HEK293 (cell line): ENCODE measurements at regions not wholly inside any gene's neighbourhood (a gene's known extent, or its start where the extent isn't known, plus 50 kb on each side); places are given as distances from the start of the nearest gene placed in this dataset.

ENCODE experiments used
- CTCF ChIA-PET: fragments of 350-600 bp; formaldehyde crosslinking; extraction: SDS; loops from one replicate; lab custom pipeline; 2021; ENCODE audit warnings: antibody characterized with exemption; lab: Yijun Ruan, JAX
- POLR2A ChIA-PET: fragments of 300-600 bp; formaldehyde crosslinking; extraction: SDS; loops from one replicate; lab custom pipeline; 2020; ENCODE audit warnings: antibody characterized with exemption, inconsistent platforms; lab: Yijun Ruan, JAX
- H3K27ac ChIP-seq: fragments of 200-500 bp; sonication (Bioruptor generic); 2 replicates; pipeline ENCODE4 v1.5.1; 2014; ENCODE audit warnings: low read depth, low read length, control low read depth, inconsistent platforms; ENCODE audit errors: extremely low read depth
- H3K36me3 ChIP-seq, 2 experiments: fragments of 200-500 bp in 1 of 2; sonication (Bioruptor generic) in 1 of 2; 1 replicate in 1 of 2; 2 replicates in 1 of 2; pipeline ENCODE4 v1.5.1; 2014 to 2017; ENCODE audit warnings: inconsistent platforms in 2 of 2, low read length in 2 of 2; ENCODE audit not compliant: control insufficient read depth in 2 of 2, insufficient read depth in 1 of 2
- H3K4me1 ChIP-seq: fragments of 200-500 bp; sonication (Bioruptor generic); 2 replicates; pipeline ENCODE4 v1.5.1; 2014; ENCODE audit warnings: mild to moderate bottlenecking, low read length, inconsistent platforms; ENCODE audit not compliant: control insufficient read depth, insufficient read depth
- H3K4me3 ChIP-seq: 2 replicates; pipeline ENCODE4 v1.5.1; 2011; ENCODE audit warnings: low read depth, mild to moderate bottlenecking, control low read depth, low read length, moderate library complexity
- H3K9me3 ChIP-seq: fragments of 200-500 bp; sonication (Bioruptor generic); 2 replicates; pipeline ENCODE4 v1.5.1; 2014; ENCODE audit warnings: low read depth, low read length, inconsistent platforms; ENCODE audit not compliant: control insufficient read depth, insufficient read depth
- MEIS1 ChIP-seq: sonication (generic); formaldehyde crosslinking; IDR thresholded peaks from 2 replicates; pipeline ENCODE4 v1.8.1; 2022; ENCODE audit warnings: missing genetic modification reagents, mild to moderate bottlenecking, borderline replicate concordance
- ZSCAN23 ChIP-seq: fragments of 450-650 bp; formaldehyde crosslinking; IDR thresholded peaks from 2 replicates; pipeline ENCODE4 v1.5.1; 2016; ENCODE audit warnings: missing biosample characterization, missing genetic modification characterization
- TF ChIP-seq, protein P1 (sequence below): fragments of 450-650 bp; formaldehyde crosslinking; IDR thresholded peaks from 2 replicates; pipeline ENCODE4 v1.5.1; 2016; ENCODE audit warnings: missing biosample characterization, missing genetic modification characterization
- TF ChIP-seq, protein P2 (sequence below): fragments of 450-650 bp; formaldehyde crosslinking; IDR thresholded peaks from 2 replicates; pipeline ENCODE4 v1.5.0; 2017; ENCODE audit warnings: missing biosample characterization, missing genetic modification characterization, borderline replicate concordance
- TF ChIP-seq, protein P3 (sequence below): fragments of 450-650 bp; formaldehyde crosslinking; IDR thresholded peaks from 2 replicates; pipeline ENCODE4 v1.5.1; 2016; ENCODE audit warnings: missing biosample characterization, missing genetic modification characterization
- TF ChIP-seq, protein P4 (sequence below): fragments of 450-650 bp; formaldehyde crosslinking; conservative IDR thresholded peaks from 2 replicates; pipeline ENCODE4 v1.5.1; 2016; ENCODE audit warnings: low read depth, missing biosample characterization, missing genetic modification characterization
- TF ChIP-seq, protein P5 (sequence below): fragments of 450-650 bp; formaldehyde crosslinking; IDR thresholded peaks from 2 replicates; pipeline ENCODE4 v1.5.1; 2016; ENCODE audit warnings: missing biosample characterization, missing genetic modification characterization
- TF ChIP-seq, protein P6 (sequence below): fragments of 450-650 bp; formaldehyde crosslinking; IDR thresholded peaks from 2 replicates; pipeline ENCODE4 v1.5.1; 2016; ENCODE audit warnings: missing biosample characterization, missing genetic modification characterization, borderline replicate concordance
- TF ChIP-seq, protein P7 (sequence below): fragments of 450-650 bp; IDR thresholded peaks from 2 replicates; pipeline ENCODE4 v1.5.1; 2018; ENCODE audit warnings: missing biosample characterization, mild to moderate bottlenecking, missing genetic modification characterization
- TF ChIP-seq, protein P8 (sequence below): fragments of 450-650 bp; formaldehyde crosslinking; IDR thresholded peaks from 2 replicates; pipeline ENCODE4 v1.5.1; 2017; ENCODE audit warnings: missing biosample characterization, missing genetic modification characterization
- TF ChIP-seq, protein P9 (sequence below): fragments of 450-650 bp; formaldehyde crosslinking; IDR thresholded peaks from 2 replicates; pipeline ENCODE4 v1.5.1; 2017; ENCODE audit warnings: missing biosample characterization, mild to moderate bottlenecking, missing genetic modification characterization, moderate library complexity

DNA sequence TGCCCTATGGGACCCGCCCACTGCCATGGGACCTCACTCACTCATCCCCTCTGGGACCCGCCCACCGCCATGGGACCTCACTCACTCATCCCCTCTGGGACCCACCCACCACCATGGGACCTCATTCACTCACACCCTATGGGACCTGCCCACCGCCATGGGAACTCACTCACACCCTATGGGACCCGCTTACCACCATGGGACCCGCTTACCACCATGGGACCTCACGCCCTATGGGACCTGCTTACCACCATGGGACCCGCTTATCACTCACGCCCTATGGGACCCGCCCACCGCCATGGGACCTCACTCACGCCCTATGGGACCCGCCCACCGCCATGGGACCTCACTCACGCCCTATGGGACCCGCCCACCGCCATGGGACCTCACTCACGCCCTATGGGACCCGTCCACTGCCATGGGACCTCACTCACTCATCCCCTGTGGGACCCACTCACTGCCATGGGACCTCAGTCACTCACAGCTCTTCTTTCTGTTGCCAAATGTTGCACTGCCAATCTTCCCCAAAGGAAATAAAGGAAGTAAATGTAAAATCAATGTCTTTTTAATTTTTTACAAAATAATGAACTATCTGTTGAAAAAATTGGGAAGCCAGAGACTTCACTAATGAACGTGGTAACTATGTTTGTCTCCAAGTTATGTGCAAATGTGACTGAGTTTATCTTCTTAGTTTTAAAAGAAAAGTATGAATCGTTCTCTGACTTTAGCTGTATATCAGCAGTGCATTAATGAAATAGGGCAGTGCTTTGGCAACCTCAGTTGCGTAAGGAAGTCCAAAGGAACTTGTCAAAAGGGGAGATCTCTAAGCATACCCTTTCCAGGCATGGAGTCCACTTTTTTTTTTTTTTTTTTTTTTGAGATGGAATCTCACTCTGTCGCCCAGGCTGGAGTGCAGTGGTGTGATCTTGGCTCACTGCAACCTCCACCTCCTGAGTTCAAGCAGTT is 101.5 kb upstream of the MGAT5 start (continued):
- TF ChIP-seq, protein P1, sequence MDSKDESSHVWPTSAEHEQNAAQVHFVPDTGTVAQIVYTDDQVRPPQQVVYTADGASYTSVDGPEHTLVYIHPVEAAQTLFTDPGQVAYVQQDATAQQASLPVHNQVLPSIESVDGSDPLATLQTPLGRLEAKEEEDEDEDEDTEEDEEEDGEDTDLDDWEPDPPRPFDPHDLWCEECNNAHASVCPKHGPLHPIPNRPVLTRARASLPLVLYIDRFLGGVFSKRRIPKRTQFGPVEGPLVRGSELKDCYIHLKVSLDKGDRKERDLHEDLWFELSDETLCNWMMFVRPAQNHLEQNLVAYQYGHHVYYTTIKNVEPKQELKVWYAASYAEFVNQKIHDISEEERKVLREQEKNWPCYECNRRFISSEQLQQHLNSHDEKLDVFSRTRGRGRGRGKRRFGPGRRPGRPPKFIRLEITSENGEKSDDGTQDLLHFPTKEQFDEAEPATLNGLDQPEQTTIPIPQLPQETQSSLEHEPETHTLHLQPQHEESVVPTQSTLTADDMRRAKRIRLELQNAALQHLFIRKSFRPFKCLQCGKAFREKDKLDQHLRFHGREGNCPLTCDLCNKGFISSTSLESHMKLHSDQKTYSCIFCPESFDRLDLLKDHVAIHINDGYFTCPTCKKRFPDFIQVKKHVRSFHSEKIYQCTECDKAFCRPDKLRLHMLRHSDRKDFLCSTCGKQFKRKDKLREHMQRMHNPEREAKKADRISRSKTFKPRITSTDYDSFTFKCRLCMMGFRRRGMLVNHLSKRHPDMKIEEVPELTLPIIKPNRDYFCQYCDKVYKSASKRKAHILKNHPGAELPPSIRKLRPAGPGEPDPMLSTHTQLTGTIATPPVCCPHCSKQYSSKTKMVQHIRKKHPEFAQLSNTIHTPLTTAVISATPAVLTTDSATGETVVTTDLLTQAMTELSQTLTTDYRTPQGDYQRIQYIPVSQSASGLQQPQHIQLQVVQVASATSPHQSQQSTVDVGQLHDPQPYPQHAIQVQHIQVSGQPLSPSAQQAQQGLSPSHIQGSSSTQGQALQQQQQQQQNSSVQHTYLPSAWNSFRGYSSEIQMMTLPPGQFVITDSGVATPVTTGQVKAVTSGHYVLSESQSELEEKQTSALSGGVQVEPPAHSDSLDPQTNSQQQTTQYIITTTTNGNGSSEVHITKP (tag by site-specific recombination), result no peak
- TF ChIP-seq, protein P2, sequence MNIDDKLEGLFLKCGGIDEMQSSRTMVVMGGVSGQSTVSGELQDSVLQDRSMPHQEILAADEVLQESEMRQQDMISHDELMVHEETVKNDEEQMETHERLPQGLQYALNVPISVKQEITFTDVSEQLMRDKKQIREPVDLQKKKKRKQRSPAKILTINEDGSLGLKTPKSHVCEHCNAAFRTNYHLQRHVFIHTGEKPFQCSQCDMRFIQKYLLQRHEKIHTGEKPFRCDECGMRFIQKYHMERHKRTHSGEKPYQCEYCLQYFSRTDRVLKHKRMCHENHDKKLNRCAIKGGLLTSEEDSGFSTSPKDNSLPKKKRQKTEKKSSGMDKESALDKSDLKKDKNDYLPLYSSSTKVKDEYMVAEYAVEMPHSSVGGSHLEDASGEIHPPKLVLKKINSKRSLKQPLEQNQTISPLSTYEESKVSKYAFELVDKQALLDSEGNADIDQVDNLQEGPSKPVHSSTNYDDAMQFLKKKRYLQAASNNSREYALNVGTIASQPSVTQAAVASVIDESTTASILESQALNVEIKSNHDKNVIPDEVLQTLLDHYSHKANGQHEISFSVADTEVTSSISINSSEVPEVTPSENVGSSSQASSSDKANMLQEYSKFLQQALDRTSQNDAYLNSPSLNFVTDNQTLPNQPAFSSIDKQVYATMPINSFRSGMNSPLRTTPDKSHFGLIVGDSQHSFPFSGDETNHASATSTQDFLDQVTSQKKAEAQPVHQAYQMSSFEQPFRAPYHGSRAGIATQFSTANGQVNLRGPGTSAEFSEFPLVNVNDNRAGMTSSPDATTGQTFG (tag by site-specific recombination), result no peak
- no peak for TF ChIP-seq ZSCAN23
- TF ChIP-seq, protein P3, sequence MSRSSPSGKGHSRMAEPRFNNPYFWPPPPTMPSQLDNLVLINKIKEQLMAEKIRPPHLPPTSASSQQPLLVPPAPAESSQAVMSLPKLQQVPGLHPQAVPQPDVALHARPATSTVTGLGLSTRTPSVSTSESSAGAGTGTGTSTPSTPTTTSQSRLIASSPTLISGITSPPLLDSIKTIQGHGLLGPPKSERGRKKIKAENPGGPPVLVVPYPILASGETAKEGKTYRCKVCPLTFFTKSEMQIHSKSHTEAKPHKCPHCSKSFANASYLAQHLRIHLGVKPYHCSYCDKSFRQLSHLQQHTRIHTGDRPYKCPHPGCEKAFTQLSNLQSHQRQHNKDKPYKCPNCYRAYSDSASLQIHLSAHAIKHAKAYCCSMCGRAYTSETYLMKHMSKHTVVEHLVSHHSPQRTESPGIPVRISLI (tag by site-specific recombination), result no peak
- TF ChIP-seq, protein P4, sequence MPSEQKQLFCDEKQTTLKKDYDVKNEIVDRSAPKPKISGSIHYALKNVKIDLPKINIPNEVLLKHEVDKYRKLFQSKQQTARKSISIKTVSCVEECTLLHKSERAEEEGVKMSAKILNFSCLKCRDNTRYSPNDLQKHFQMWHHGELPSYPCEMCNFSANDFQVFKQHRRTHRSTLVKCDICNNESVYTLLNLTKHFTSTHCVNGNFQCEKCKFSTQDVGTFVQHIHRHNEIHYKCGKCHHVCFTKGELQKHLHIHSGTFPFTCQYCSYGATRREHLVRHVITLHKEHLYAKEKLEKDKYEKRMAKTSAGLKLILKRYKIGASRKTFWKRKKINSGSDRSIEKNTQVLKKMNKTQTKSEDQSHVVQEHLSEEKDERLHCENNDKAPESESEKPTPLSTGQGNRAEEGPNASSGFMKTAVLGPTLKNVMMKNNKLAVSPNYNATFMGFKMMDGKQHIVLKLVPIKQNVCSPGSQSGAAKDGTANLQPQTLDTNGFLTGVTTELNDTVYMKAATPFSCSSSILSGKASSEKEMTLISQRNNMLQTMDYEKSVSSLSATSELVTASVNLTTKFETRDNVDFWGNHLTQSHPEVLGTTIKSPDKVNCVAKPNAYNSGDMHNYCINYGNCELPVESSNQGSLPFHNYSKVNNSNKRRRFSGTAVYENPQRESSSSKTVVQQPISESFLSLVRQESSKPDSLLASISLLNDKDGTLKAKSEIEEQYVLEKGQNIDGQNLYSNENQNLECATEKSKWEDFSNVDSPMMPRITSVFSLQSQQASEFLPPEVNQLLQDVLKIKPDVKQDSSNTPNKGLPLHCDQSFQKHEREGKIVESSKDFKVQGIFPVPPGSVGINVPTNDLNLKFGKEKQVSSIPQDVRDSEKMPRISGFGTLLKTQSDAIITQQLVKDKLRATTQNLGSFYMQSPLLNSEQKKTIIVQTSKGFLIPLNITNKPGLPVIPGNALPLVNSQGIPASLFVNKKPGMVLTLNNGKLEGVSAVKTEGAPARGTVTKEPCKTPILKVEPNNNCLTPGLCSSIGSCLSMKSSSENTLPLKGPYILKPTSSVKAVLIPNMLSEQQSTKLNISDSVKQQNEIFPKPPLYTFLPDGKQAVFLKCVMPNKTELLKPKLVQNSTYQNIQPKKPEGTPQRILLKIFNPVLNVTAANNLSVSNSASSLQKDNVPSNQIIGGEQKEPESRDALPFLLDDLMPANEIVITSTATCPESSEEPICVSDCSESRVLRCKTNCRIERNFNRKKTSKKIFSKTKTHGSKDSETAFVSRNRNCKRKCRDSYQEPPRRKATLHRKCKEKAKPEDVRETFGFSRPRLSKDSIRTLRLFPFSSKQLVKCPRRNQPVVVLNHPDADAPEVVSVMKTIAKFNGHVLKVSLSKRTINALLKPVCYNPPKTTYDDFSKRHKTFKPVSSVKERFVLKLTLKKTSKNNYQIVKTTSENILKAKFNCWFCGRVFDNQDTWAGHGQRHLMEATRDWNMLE (tag by site-specific recombination), result no peak

DNA sequence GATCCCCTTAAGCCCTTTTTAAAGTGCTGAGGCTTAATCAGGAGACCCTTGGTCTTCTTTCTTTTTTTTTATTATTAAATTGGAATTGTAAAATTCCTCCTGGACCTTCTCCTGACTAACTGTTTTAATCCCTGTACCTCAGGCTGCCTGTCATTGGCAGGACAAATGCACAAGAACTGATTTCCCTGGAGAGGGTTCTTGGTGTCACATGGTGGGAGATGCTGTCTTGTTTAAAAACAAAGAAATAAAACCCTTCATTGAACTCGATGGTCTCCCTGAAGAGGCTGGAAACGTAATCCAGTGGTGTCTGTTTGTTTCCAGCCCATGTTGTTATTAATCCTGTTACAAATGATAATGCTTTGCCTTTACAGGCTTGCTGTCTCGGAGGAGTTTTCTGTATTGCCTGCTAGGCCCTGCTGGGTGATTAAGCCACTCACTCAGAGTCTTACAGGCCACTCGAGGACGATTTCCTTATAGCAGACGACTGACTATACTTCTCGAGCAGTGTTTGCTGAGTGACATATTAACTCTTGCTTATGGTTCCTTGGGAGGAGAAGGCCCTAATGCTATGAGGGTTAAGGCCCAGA is 100.5 kb upstream of the MGAT5 start:
- Histone ChIP-seq H3K9me3 (no peaks in the 10 kb centered on the region), H3K4me3 (no peak overlapping the region), H3K4me1 (no peaks in the 10 kb centered on the region), H3K36me3 (peaks cover 0 to 7% of the 10 kb centered on the region in 2 experiments; a peak in 1 of 3 replicates), H3K27ac (no peak overlapping the region)
- ChIA-PET CTCF (no interaction called here), POLR2A (no interaction called here)
- TF ChIP-seq, protein P5, sequence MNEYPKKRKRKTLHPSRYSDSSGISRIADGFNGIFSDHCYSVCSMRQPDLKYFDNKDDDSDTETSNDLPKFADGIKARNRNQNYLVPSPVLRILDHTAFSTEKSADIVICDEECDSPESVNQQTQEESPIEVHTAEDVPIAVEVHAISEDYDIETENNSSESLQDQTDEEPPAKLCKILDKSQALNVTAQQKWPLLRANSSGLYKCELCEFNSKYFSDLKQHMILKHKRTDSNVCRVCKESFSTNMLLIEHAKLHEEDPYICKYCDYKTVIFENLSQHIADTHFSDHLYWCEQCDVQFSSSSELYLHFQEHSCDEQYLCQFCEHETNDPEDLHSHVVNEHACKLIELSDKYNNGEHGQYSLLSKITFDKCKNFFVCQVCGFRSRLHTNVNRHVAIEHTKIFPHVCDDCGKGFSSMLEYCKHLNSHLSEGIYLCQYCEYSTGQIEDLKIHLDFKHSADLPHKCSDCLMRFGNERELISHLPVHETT (tag by site-specific recombination), result no peak
- TF ChIP-seq MEIS1 (CRISPR knock-in tag), result no peak
- TF ChIP-seq, protein P6, sequence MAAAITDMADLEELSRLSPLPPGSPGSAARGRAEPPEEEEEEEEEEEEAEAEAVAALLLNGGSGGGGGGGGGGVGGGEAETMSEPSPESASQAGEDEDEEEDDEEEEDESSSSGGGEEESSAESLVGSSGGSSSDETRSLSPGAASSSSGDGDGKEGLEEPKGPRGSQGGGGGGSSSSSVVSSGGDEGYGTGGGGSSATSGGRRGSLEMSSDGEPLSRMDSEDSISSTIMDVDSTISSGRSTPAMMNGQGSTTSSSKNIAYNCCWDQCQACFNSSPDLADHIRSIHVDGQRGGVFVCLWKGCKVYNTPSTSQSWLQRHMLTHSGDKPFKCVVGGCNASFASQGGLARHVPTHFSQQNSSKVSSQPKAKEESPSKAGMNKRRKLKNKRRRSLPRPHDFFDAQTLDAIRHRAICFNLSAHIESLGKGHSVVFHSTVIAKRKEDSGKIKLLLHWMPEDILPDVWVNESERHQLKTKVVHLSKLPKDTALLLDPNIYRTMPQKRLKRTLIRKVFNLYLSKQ (tag by site-specific recombination), result no peak
- TF ChIP-seq, protein P7, sequence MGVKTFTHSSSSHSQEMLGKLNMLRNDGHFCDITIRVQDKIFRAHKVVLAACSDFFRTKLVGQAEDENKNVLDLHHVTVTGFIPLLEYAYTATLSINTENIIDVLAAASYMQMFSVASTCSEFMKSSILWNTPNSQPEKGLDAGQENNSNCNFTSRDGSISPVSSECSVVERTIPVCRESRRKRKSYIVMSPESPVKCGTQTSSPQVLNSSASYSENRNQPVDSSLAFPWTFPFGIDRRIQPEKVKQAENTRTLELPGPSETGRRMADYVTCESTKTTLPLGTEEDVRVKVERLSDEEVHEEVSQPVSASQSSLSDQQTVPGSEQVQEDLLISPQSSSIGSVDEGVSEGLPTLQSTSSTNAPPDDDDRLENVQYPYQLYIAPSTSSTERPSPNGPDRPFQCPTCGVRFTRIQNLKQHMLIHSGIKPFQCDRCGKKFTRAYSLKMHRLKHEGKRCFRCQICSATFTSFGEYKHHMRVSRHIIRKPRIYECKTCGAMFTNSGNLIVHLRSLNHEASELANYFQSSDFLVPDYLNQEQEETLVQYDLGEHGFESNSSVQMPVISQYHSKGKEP (tag by site-specific recombination), result no peak
- TF ChIP-seq, protein P8, sequence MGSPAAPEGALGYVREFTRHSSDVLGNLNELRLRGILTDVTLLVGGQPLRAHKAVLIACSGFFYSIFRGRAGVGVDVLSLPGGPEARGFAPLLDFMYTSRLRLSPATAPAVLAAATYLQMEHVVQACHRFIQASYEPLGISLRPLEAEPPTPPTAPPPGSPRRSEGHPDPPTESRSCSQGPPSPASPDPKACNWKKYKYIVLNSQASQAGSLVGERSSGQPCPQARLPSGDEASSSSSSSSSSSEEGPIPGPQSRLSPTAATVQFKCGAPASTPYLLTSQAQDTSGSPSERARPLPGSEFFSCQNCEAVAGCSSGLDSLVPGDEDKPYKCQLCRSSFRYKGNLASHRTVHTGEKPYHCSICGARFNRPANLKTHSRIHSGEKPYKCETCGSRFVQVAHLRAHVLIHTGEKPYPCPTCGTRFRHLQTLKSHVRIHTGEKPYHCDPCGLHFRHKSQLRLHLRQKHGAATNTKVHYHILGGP, result no peak
- TF ChIP-seq, protein P9, sequence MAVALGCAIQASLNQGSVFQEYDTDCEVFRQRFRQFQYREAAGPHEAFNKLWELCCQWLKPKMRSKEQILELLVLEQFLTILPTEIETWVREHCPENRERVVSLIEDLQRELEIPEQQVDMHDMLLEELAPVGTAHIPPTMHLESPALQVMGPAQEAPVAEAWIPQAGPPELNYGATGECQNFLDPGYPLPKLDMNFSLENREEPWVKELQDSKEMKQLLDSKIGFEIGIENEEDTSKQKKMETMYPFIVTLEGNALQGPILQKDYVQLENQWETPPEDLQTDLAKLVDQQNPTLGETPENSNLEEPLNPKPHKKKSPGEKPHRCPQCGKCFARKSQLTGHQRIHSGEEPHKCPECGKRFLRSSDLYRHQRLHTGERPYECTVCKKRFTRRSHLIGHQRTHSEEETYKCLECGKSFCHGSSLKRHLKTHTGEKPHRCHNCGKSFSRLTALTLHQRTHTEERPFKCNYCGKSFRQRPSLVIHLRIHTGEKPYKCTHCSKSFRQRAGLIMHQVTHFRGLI (tag by site-specific recombination), result no peak
